ENCODE measurements at regions not wholly inside any gene's neighbourhood (a gene's known extent, or its start where the extent isn't known, plus 50 kb on each side); places are given as distances from the start of the nearest gene placed in this dataset.

DNA sequence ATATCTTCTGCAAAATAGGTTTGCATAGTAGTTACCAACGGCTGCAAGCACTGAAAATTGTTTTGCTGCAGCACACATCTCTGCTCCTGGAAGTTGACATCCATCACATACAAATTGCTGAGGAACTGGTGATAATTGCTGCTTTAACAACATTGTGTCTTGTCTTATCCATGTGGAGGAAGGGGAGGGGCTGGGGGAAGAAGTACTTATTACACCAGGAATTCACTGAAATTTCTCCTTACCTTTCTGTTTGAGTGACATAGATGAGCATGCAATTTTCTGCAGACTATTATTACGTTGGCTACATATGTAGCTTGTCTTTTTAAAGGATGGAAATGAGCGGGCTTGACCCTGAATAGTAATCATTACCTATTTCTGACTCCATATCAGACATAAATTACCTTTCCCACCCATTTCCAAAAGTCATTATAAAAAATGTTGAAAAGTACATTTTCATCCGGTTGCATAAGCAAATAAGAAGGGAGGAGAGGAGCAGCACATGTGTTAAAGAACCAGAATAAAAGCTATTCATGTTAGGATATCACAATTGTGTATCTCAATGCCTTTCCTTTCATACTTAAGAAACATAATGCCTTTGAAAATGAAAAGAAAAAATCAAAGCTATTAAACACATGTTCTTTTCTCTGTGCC, 1905.6 kb downstream of the PCDH7 start:
- TF ChIP-seq, protein P1, sequence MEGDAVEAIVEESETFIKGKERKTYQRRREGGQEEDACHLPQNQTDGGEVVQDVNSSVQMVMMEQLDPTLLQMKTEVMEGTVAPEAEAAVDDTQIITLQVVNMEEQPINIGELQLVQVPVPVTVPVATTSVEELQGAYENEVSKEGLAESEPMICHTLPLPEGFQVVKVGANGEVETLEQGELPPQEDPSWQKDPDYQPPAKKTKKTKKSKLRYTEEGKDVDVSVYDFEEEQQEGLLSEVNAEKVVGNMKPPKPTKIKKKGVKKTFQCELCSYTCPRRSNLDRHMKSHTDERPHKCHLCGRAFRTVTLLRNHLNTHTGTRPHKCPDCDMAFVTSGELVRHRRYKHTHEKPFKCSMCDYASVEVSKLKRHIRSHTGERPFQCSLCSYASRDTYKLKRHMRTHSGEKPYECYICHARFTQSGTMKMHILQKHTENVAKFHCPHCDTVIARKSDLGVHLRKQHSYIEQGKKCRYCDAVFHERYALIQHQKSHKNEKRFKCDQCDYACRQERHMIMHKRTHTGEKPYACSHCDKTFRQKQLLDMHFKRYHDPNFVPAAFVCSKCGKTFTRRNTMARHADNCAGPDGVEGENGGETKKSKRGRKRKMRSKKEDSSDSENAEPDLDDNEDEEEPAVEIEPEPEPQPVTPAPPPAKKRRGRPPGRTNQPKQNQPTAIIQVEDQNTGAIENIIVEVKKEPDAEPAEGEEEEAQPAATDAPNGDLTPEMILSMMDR (IDR thresholded peaks at IDR 0.05), result no peak
- TF ChIP-seq POLR2A (IDR thresholded peaks at IDR 0.05) (no peak), POLR2AphosphoS5 (IDR thresholded peaks at IDR 0.05) (no peak)

Measured in stomach (tissue), 4 donors.